ENCODE measurements at regions not wholly inside any gene's neighbourhood (a gene's known extent, or its start where the extent isn't known, plus 50 kb on each side); places are given as distances from the start of the nearest gene placed in this dataset.
"Not testable (repeated sequence)": the region's sequence is repeated elsewhere in the genome, so short reads cannot be mapped to it uniquely, and the experiment has no call there.

GRCh38 chr14:89566644-89567415 is 149.8 kb upstream of the FOXN3 start:
- DNase-seq (ENCODE audit: low spot score): no peak

GRCh38 chr14:89566180-89566579 is 149.1 kb upstream of the FOXN3 start:
- no peak for DNase-seq (ENCODE audit: low spot score)

- DNase-seq (ENCODE audit: low spot score): no peak
Observed at GRCh38 chr14:89565607-89566006, 148.6 kb upstream of the FOXN3 start.

GRCh38 chr14:89564989-89565388 is 148.0 kb upstream of the FOXN3 start:
- no peak for DNase-seq (ENCODE audit: low spot score)

- no peak for DNase-seq (ENCODE audit: low spot score)
Observed at GRCh38 chr14:89564286-89564957, 147.4 kb upstream of the FOXN3 start.

- DNase-seq (ENCODE audit: low spot score): no peak
Observed at GRCh38 chr14:89563471-89563870, 146.4 kb upstream of the FOXN3 start.

GRCh38 chr14:89551955-89552354 is 134.9 kb upstream of the FOXN3 start:
- DNase-seq (ENCODE audit: low spot score): no peak

GRCh38 chr14:89551432-89551831 is 134.4 kb upstream of the FOXN3 start:
- DNase-seq (ENCODE audit: low spot score): no peak

GRCh38 chr14:89550821-89551220 is 133.8 kb upstream of the FOXN3 start:
- no peak for DNase-seq (ENCODE audit: low spot score)

GRCh38 chr14:89549381-89550125 is 132.5 kb upstream of the FOXN3 start:
- no peak for DNase-seq (ENCODE audit: low spot score)

- DNase-seq (ENCODE audit: low spot score): not testable (repeated sequence)
Observed at GRCh38 chr14:89547047-89547446, 130.0 kb upstream of the FOXN3 start.

GRCh38 chr14:89544636-89545301 is 127.7 kb upstream of the FOXN3 start:
- no peak for DNase-seq (ENCODE audit: low spot score)

GRCh38 chr14:89543425-89543790 is 126.4 kb upstream of the FOXN3 start:
- DNase-seq (ENCODE audit: low spot score): no peak

GRCh38 chr14:89542786-89543424 is 125.9 kb upstream of the FOXN3 start:
- DNase-seq (ENCODE audit: low spot score): no peak

GRCh38 chr14:89540830-89541470 is 123.9 kb upstream of the FOXN3 start:
- no peak for DNase-seq (ENCODE audit: low spot score)

GRCh38 chr14:89540009-89540829 is 123.2 kb upstream of the FOXN3 start:
- no peak for DNase-seq (ENCODE audit: low spot score)

- no peak for DNase-seq (ENCODE audit: low spot score)
Observed at GRCh38 chr14:89537911-89538310, 120.9 kb upstream of the FOXN3 start.

- DNase-seq (ENCODE audit: low spot score): no peak
Observed at GRCh38 chr14:89534902-89535685, 118.1 kb upstream of the FOXN3 start.

GRCh38 chr14:89533766-89534165 is 116.7 kb upstream of the FOXN3 start:
- DNase-seq (ENCODE audit: low spot score): no peak

- no peak for DNase-seq (ENCODE audit: low spot score)
Observed at GRCh38 chr14:89533136-89533535, 116.1 kb upstream of the FOXN3 start.

Data from hematopoietic multipotent progenitor cell treated with erythropoietin and hydrocortisone succinate and interleukin-3 and kit ligand, for 15 days (in vitro differentiated cells).